ENCODE measurements at regions not wholly inside any gene's neighbourhood (a gene's known extent, or its start where the extent isn't known, plus 50 kb on each side); places are given as distances from the start of the nearest gene placed in this dataset.

- TF ChIP-seq PATZ1 (CRISPR knock-in tag; IDR thresholded peaks at IDR 0.05; ENCODE audit: borderline replicate concordance) (no peak), TOX (CRISPR knock-in tag; IDR thresholded peaks at IDR 0.05; ENCODE audit: borderline replicate concordance) (no peak), OSR1 (CRISPR knock-in tag; IDR thresholded peaks at IDR 0.05) (no peak), ZNF8 (CRISPR knock-in tag; IDR thresholded peaks at IDR 0.05) (no peak)
Measured at GRCh38 chr7:110257673-110258072, 833.3 kb upstream of the LRRN3 start.

Data from SK-N-SH treated with all-trans-retinoic acid at 6 μM for 48 hours (cell line).